ENCODE measurements at regions not wholly inside any gene's neighbourhood (a gene's known extent, or its start where the extent isn't known, plus 50 kb on each side); places are given as distances from the start of the nearest gene placed in this dataset.
"Not testable (repeated sequence)": the region's sequence is repeated elsewhere in the genome, so short reads cannot be mapped to it uniquely, and the experiment has no call there.

DNA sequence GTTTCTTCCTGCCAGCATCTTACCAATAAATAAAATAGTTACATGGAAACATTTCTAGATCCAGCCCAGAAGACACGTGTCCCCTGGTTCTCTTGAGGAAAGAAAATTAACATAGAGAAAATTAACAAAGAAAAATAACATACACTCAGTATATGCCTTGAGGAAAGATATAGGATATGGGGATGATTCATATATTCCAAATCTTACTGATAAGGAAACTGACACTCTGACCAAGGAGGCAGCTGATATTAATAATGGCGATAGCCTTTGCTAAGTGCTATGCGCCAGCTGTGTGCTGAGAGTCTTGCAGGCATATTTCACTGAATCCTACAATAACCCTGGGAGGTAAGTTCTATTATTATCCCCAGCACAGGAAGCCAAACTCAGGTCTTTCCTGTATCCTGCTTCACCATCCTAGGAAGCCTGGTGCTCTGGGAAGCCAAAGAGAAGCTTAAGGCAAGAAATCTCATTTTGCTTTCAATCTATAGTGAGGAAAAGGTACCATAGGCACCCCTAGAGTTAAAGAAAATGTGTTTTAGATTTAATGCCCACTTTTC lies 302.7 kb upstream of the NREP start:
- H3K27ac ChIP-seq: no peak overlapping the region
- in situ Hi-C loops (cut with MboI; ENCODE audit: low sequenced_read_pairs in 4 of 4): no loop called here
- H3K36me3 ChIP-seq: no peaks in the 10 kb centered on the region
- no peaks in the 10 kb centered on the region for H3K4me1 ChIP-seq
- H3K9me3 ChIP-seq: no peaks in the 10 kb centered on the region
- intact Hi-C loops (cut with DNase I; ENCODE audit: low total_unique reads): no loop called here
- DNase-seq (no peak), ATAC-seq (no peak)
- H3K4me3 ChIP-seq: no peak overlapping the region
- TF ChIP-seq, protein P1, sequence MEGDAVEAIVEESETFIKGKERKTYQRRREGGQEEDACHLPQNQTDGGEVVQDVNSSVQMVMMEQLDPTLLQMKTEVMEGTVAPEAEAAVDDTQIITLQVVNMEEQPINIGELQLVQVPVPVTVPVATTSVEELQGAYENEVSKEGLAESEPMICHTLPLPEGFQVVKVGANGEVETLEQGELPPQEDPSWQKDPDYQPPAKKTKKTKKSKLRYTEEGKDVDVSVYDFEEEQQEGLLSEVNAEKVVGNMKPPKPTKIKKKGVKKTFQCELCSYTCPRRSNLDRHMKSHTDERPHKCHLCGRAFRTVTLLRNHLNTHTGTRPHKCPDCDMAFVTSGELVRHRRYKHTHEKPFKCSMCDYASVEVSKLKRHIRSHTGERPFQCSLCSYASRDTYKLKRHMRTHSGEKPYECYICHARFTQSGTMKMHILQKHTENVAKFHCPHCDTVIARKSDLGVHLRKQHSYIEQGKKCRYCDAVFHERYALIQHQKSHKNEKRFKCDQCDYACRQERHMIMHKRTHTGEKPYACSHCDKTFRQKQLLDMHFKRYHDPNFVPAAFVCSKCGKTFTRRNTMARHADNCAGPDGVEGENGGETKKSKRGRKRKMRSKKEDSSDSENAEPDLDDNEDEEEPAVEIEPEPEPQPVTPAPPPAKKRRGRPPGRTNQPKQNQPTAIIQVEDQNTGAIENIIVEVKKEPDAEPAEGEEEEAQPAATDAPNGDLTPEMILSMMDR (IDR thresholded peaks at IDR 0.05 in 4 of 5, conservative IDR thresholded peaks at IDR 0.05 in 1 of 5): no peak
- TF ChIP-seq POLR2A (IDR thresholded peaks at IDR 0.05): no peak
- no peaks in the 10 kb centered on the region for H3K27me3 ChIP-seq

DNA sequence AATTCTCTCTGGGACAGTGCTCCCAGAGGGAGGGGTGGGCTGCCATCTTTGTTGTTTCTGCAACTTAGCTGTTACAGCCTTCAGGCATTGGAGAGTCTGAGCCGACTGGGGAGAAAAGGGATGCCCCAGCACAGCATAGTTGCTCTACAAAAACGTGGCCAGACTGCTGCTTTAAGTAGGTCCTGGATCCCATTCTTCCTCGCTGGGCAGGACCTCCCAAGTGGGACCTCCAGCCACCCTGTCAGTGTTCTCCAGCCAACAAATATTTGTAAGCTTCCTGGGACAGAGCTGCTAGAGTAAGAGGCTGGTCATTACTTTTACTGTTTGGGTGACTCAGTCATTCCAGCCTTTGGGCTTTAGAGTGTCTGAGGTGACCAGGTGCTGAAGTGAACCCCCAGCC lies 292.7 kb upstream of the NREP start:
- ATAC-seq (no peak), DNase-seq (no peak)
- Histone ChIP-seq H3K36me3 (no peaks in the 10 kb centered on the region), H3K27me3 (no peaks in the 10 kb centered on the region), H3K27ac (no peak overlapping the region), H3K9me3 (no peaks in the 10 kb centered on the region), H3K4me1 (no peaks in the 10 kb centered on the region), H3K4me3 (no peak overlapping the region)
- no peak for TF ChIP-seq POLR2A (IDR thresholded peaks at IDR 0.05)
- TF ChIP-seq, protein P1 (IDR thresholded peaks at IDR 0.05 in 4 of 5, conservative IDR thresholded peaks at IDR 0.05 in 1 of 5): no peak
- in situ Hi-C loops (cut with MboI; ENCODE audit: low sequenced_read_pairs in 4 of 4): no loop called here
- intact Hi-C loops (cut with DNase I; ENCODE audit: low total_unique reads): no loop called here

DNA sequence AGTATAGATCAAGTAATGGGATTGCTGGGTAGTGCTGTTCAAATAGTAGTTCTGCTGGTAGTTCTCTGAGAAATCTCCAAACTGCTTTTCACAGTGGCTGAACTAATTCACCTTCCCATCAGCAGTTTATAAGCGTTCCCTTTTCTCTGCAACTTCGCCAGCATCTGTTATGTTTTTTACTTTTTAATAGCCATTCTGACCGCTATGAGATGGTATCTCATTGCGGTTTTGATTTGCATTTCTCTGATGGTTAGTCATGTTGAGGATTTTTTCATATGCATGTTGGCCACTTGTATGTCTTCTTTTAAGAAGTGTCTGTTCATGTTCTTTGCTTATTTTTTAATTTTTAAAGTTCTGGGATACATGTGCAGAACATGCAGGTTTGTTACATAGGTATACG lies 279.2 kb upstream of the NREP start:
- Histone ChIP-seq H3K4me3 (no peak overlapping the region), H3K36me3 (no peaks in the 10 kb centered on the region), H3K9me3 (no peaks in the 10 kb centered on the region), H3K27ac (no peak overlapping the region), H3K4me1 (no peaks in the 10 kb centered on the region), H3K27me3 (no peaks in the 10 kb centered on the region)
- in situ Hi-C loops (cut with MboI; ENCODE audit: low sequenced_read_pairs in 4 of 4) (no loop called here), intact Hi-C loops (cut with DNase I; ENCODE audit: low total_unique reads) (no loop called here)
- TF ChIP-seq POLR2A (IDR thresholded peaks at IDR 0.05): no peak
- ATAC-seq: no peak
- DNase-seq: no peak

DNA sequence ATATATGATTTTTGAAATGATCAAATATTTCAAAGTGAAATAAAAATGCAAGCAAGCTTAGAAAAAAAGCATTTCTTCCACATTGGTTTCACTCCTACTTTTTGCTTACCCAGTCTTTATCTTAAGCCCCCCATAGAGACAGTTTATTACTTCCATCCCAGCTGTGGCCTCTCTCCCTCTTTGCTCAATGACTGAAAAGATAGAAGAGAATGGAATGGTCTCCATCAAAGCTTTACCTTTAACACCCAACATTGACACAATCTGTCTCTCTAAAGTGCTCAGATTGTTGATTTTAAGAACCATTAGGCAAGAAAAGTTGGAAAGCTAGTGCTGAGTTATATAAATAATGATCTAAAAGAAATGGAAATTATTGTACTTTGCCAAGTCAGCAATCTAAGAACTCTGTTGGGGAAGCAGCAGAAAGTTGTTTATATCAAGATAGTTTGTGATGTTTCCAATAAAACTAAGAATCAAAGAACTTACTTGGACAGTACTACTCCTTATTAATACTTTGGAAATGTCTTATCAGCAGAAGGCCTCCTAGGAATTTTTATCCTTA lies 277.5 kb upstream of the NREP start:
- intact Hi-C loops (cut with DNase I; ENCODE audit: low total_unique reads): no loop called here
- no peak for ATAC-seq
- H3K27ac ChIP-seq: no peak overlapping the region
- H3K36me3 ChIP-seq: no peaks in the 10 kb centered on the region
- TF ChIP-seq, protein P1 (IDR thresholded peaks at IDR 0.05 in 4 of 5, conservative IDR thresholded peaks at IDR 0.05 in 1 of 5): no peak
- no peak for TF ChIP-seq POLR2A (IDR thresholded peaks at IDR 0.05)
- H3K9me3 ChIP-seq: no peaks in the 10 kb centered on the region
- no peaks in the 10 kb centered on the region for H3K4me1 ChIP-seq
- no peak overlapping the region for H3K4me3 ChIP-seq
- in situ Hi-C loops (cut with MboI; ENCODE audit: low sequenced_read_pairs in 4 of 4): no loop called here
- no peak for DNase-seq
- H3K27me3 ChIP-seq: no peaks in the 10 kb centered on the region

DNA sequence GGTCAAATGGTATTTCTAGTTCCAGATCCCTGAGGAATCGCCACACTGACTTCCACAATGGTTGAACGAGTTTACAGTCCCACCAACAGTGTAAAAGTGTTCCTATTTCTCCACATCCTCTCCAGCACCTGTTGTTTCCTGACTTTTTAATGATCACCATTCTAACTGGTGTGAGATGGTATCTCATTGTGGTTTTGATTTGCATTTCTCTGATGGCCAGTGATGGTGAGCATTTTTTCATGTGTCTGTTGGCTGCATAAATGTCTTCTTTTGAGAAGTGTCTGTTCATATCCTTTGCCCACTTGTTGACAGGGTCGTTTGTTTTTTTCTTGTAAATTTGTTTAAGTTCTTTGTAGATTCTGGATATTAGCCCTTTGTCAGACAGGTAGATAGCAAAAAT lies 269.9 kb upstream of the NREP start:
- ATAC-seq; DNase-seq; H3K27ac ChIP-seq; H3K4me1 ChIP-seq; H3K36me3 ChIP-seq; H3K9me3 ChIP-seq; in situ Hi-C loops (cut with MboI; ENCODE audit: low sequenced_read_pairs in 4 of 4); H3K4me3 ChIP-seq; H3K27me3 ChIP-seq; intact Hi-C loops (cut with DNase I; ENCODE audit: low total_unique reads): not testable (repeated sequence)

DNA sequence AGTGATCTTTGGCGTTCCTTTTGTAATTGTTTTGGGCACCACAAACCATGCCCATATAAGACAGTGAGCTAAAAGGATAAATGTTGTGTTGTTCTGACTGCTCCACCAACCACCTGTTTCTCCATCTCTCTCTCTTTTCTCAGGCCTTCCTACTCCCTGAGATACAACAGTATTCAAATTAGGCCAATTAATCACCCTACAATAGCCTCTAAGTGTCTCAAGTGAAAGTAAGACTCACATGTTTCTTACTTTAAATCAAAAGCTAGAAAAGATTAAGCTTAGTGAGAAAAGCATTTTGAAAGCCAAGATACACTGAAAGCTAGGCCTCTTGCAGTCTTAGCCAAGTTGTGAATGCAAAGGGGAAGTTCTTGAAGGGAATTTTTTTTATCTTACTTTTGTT lies 268.8 kb upstream of the NREP start:
- no peak overlapping the region for H3K4me3 ChIP-seq
- H3K36me3 ChIP-seq: no peaks in the 10 kb centered on the region
- H3K27ac ChIP-seq: no peak overlapping the region
- intact Hi-C loops (cut with DNase I; ENCODE audit: low total_unique reads) (no loop called here), in situ Hi-C loops (cut with MboI; ENCODE audit: low sequenced_read_pairs in 4 of 4) (no loop called here)
- no peaks in the 10 kb centered on the region for H3K4me1 ChIP-seq
- no peak for ATAC-seq
- no peaks in the 10 kb centered on the region for H3K9me3 ChIP-seq
- no peak for DNase-seq
- no peaks in the 10 kb centered on the region for H3K27me3 ChIP-seq
- TF ChIP-seq, protein P1 (IDR thresholded peaks at IDR 0.05 in 4 of 5, conservative IDR thresholded peaks at IDR 0.05 in 1 of 5): no peak
- no peak for TF ChIP-seq POLR2A (IDR thresholded peaks at IDR 0.05)
